GM19023 (cell line): ENCODE measurements at regions not wholly inside any gene's neighbourhood (a gene's known extent, or its start where the extent isn't known, plus 50 kb on each side); places are given as distances from the start of the nearest gene placed in this dataset.
"Not testable (repeated sequence)": the region's sequence is repeated elsewhere in the genome, so short reads cannot be mapped to it uniquely, and the experiment has no call there.

Experiments used
- ATAC-seq: cut with Tn5 transposase; IDR thresholded peaks from one replicate; pipeline ENCODE4 v1.9.1; 2021; ENCODE audit warnings: mild to moderate bottlenecking, moderate library complexity; ENCODE audit not compliant: unreplicated experiment

DNA sequence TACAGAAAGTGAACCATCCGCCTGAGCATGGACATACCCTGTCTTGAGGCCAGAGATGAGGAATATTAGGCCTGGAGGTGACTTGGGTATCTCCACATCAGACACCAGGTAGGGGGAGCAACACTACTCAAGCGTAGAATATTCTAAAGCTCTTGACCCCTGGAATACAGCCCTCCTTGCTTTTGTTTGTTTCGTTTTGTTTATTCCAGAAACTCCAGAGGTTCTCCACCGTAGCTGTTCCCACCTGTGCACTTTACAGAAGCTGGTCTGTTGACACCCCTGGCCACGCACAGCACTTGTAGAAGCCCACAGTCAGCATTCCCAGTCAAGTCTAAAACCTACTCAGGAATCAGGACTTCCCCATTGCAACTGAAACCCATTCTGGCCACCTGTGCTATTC, 139.6 kb upstream of the NEBL start:
- ATAC-seq, result no peak

DNA sequence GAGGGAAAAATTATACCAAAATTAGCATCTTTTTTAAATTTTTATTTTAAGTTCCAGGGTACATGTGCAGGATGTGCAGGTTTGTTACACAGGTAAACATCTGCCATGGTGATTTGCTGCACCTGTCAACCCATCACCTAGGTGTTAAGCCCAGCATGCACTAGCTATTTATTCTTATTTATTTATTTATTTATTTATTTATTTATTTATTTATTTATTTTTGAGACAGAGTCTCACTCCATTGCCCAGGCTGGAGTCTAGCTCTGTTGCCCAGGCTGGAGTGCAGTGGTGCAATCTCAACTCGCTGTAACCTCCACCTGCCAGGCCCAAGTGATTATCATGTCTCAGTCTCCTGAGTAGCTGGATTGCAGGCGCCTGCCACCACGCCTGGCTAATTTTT, 137.7 kb upstream of the NEBL start:
- not testable (repeated sequence) for ATAC-seq

DNA sequence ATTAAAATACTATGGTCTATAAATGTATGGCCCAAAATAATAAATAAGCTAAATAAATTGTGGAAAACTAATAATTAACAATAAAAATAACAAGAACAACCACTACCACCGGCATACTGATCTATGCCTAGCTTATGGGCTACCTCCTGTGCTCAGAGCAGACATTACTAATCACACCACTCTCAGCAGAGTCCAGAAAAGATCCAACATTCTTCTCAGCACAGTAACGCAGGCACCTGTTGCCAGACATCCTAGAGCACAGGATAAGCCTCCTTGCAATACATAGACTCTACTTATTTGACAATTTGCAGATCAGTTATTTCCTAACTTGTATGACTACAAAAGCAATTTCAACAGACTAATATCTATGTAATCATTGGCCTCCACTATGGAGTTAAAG, 137.1 kb upstream of the NEBL start:
- ATAC-seq, result no peak

DNA sequence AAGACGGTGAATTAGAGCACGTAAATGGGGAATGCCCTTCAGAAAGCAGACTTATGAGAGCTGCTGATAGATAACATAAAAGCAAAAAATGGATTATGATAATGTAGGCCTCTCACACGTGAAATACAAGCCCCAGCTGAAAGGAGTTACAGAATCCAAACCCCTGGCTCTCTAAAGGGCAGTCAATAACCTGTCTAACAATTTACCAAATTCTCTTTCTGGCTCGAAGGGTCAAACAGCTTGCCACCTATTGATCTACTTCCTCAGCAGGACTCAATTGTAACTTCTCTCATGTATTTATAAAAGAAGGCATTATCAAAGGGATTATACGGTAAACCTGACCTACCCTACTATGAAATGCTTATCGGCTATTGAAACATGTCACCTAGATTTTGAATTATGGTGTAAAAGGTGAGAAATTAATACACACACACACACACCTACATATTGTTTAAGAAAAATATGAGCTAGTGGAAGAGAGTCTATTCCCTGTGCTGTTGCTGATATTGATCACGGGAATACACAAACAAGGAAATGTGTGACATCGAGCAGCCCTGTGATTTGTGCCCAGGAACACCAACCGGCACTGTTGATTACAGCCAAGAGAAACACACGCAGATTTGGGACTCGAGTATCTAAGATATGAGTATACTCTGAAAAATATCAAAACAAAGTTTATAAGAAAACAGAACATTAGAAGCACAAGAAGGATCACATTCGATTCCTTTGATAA, 135.6 kb upstream of the NEBL start:
- no peak for ATAC-seq

DNA sequence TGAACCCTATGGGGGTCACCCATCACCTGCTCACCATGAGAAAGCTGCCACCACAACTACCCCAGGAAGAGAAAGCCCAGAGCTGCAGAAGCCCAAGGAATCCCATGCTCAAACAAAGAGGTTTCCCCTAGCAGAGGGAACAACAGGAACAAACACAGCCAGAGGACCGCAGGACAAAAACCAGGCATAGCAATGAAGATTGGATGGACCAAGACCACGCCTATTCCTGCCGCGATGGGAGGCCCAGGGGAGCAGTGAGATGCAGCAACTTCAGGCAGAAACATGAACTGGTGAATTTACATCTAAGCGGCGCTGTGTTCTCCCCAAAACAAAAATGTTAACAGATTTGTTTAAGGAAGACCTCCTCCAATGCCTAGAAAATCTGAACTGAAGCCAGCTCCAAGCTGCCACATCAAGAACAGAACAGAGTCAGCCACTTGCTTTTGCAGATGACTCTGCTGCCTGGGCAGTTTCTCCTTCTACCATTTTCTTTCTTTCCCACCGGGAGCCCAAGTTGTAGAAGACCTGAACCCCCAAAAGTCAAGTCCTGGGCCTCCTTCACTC, 134.2 kb upstream of the NEBL start:
- ATAC-seq, result no peak

DNA sequence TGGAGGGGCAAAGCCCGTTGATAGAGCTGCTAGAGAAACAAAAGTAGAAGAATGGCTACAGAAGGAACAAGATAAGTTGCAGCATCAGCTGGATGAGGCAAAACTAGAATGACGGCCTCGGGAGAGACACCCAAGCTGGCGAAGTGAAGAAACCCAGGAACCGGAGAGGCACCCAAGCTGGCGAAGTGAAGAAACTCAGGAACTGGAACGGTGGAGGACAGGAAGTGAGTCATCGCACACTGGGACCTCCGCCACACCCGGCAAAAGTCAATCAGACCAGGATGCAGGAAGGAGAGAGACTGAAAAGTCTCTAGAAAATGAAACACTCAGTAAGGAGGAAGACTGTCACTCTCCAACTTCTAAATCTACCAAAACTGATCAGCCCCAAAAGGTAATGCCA, 133.0 kb upstream of the NEBL start:
- no peak for ATAC-seq

DNA sequence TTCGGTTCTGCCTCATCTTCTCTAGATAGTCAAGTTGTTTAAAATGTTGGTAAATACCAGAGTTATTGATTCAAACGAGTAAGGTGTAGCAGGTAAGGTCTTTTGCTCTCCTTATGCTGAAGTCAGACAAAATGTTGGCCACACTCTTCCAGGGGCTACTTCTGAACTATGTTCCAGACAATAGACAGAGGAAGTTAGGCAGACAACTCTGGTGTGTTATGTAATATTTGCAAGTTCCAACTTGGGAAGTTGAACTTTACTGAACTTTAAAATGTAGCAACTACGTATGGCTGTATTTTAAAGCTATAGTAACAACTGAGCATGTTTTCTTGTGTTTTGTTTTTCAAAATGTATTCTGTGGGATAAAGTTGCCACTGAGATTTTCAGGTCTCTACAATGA, 125.7 kb upstream of the NEBL start:
- ATAC-seq, result no peak

DNA sequence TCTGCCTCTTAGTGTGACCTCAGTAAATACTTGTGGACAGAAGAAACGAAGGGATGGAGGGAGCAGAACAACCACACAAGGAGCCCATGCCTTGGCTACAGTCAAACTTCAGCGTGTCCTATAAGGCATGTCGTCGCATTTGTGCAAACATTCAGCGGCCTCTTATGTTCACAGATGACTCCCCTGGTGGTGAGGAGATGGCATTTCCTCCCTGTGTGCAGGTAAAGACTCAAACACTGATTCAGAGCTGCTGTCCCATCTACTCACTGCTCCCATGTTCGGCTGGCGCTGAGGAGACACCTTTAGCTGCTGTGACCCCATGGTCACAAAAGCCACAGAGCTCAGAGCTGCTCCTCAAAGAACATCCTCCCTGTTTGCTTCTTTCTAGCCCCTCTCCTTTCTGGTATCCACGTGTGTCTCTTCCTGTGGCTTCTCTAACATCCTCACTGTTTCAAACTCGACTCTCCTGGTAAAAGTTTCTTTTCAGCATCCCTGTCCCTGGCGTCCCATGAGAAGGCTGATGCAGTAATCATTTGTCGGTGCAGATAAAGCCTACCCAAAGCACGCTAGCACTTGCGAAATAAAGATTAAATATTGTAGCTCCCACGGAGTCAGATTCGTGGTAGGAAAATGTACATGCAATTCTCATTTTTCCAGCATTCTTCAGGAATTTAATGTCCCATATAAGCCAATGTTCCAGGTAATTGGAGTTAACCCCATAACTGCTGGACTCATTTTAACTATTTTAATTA, 124.9 kb upstream of the NEBL start:
- ATAC-seq, result no peak

DNA sequence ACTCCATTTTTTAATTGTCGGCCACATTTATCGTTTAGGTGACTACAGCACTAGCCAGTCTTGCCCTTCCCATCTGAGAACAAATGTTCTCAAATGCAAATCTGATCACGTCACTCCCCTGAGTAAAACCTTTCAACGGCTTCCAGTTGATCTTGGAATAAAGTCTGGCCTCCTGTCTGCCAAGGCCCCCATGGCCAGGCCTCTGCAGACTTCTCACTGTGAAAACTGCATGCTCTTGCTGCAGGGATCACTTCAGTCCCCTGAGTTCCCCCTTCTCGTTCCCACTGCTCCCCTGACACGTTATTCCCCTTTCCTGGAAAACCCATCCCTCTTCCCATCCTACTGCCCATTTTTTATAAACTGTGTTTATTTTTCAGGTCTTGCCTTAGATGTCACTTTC, 124.1 kb upstream of the NEBL start:
- ATAC-seq, result no peak

DNA sequence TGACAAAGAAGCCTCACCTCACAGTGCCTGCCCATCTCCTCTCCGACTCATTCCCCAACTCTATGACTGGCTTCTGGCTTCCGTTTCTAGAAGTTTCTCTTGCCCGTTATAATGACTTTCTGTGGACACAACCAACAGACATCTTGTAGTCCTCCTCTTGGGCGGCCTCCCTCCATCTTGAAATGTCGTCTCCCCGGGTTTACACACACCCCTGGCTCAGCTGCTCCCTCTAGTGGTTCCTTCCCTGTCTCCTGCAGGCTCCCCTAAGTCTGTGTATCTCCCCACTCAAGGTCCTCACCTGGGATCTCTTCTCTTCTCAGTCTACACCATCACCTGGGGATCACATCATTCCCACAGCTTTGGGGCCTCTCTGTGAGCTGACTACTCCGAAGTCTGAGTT, 123.4 kb upstream of the NEBL start:
- ATAC-seq, result peak; percentile 87

DNA sequence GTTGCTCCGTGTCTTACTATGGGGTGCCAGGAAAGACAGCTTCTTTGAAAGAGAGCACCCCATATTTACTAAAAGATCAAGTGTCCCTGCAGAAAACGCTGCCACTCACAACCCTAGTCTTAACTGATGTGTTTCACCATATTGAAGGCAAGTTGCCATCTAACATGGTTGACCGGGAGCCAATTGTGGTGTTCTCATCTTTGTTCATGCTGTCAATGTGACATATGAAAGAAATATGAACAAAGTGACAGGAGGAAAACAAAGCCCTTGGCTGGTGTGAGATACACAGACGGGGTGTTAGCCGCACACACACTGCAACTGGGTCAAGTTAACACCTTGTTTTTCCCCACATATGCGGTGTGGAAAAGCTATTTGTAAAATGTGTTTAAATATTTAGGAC, 122.3 kb upstream of the NEBL start:
- no peak for ATAC-seq

DNA sequence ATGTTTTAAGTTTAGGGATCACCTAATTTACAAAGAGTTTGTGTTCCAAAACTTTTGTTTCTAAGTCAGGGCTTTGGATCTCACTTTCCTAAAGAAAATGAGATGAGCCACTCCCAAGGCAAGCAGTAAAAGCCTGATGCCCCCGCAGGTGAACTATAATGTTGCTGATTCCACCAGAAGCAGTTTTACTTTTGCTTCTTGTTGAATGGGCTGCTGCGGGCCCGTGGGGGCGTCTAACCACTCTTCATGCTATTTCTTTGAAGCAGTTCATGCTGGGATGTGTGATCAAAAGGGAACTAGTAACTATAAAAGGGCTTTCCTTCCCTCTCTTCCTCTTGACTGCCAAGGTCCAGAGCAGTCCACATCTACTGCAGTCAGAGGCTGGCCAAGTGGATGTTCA, 118.7 kb upstream of the NEBL start:
- ATAC-seq, result no peak

DNA sequence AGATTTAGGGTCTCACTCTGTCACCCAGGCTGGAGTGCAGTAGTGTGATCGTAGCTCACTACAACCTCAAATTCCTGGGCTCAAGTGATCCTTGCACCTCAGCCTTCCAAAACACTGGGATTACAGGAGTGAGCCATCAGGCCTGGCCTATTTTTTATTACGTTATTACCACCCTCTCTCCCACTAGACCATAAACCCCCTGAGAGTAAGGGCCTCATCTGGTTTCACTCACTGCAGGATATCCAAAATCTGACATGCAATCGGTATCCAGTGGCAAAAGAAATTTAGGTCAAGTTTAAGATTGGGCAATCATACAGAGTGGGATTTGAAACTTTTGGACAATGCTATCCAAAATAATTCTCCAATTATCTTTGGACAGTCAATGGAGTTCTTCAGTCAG, 117.0 kb upstream of the NEBL start:
- ATAC-seq, result no peak

DNA sequence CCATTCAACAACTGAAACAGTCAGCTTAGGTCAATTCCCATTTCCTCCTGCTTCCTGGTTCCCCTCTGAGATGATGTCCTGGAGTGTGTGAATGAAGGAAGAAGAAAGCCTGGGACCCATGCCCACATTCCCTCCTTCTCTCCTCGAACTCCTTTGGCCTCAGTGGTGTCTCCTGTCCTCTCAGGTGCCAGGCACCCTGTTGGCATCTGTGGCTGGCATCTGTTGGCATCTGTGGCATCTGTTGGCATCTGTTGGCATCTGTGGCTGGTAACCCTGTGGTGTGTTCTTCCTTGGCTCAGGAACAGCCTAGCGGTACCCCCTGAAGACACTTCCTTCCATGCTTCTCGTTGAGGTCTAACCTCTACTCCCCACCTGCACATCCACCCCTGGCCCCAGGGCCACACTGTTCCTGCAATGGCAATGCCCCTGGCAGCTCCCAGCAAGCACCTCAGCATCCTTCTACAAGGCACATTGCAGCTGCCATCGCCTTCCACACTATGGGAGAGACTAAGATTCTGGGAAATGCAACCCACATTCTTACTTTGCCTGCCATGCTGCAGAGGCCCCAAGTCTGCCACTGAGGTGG, 114.4 kb upstream of the NEBL start:
- ATAC-seq, result no peak

DNA sequence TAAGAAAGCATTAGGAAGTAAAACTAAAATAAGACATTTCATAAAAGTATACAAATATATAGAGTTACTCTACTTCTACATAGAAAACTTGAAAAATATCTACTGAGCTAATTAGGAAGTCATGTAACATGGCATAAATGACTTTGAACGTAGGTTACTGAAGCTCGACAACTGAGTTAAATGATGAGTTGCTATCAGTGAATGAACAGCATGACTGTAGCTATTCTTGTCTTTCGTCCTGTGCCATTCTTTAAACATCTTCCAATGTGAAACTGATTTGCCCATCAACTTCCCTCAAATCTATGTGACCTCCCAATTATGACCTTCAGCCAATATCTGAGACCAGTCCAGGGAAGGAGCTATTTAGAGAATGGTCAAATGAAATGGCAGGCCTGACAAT, 113.5 kb upstream of the NEBL start:
- no peak for ATAC-seq

DNA sequence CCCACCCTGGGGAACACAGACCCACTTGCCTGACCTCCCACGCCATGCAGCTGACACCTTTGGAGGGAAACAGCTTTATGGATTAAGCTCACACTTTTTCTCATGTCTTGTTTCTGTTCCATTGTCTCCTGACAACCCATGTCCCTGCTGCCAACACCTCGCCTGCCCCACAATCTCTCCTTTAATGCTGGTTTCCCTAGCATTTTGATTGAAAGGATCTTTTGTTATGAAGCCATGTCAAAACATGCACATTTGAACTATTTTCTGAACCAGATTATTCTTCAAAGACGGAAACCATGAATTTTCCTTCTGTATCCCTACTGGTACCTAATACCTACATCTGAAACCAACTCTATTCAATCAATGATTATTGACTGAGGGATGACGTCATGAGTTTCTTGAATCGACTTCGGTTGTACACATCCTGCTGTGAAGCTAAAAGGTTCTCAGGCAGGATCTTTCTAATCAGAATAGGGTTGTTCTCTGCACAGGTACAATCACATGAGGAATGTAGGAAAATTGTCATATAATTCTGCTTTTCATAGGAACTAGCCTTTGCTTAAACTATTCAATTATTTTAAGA, 106.2 kb upstream of the NEBL start:
- no peak for ATAC-seq

DNA sequence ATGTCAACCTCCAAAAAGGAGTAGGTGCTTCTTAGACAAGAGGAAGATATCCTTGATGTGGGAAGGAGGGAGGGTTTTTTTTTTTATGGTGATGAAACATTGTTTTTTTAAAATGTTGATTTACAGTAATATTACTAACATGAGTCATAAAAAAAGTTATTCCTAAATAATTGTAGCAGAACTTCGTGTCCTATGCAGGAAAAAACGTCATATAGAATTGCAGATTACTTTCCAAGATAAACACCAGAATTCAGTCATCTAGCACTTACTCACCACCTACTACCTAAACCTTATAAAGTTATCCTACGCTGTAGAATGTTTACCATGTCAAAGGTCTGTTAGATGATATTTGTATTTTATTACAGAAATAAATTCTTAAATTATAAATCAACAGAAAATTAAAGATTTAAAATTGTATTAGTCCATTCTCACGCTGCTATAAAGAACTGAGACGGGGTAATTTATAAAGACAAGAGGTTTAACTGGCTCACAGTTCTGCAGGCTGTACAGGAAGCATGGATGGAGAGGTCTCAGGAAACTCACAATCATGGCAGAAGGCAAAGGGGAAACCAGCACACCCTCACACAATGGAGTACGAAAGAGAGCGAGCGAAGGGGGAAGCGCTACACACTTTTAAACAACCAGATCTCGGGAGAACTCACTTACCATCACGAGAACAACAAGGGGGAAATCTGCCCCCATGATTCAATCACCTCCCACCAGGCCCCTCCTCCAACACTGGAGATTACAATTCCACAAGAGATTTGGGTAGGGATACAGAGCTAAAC, 105.2 kb upstream of the NEBL start:
- ATAC-seq, result no peak

DNA sequence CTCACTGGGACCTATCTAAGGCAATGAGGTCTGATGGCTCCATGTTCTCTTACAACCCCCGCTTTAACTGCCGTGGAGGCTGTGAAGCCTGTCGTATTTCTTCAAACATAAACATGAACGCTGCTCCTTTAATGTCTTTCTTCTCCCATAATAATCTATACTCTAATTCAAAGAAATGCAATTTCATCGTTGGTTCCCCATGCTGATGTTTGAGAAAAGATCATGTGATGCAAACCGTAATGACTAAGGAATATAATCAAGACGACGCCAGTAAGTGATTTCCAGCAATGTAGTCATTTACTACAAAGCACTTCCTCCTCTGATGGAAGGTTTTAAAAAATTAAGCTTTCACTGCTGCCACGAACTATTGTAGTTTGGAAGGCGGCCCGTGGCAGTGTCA, 102.6 kb upstream of the NEBL start:
- ATAC-seq, result no peak

DNA sequence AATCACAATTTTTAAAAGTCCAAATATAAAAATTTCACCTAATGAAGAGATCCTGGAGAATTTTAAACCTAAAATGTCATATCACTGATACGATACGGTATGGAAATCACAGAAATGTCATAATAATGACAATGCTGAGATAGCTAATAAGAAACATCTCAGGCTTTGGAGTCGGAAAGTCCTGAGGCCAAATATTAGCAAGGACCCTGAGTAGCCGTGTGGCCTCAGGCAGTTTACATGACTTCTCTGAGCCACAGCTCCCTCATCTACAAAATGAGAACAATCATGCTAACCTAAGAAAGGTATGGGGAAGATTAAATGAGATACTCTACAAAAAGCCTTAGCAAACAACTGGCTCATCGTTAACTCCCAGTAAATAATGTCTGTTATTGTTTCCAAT, 100.9 kb upstream of the NEBL start:
- no peak for ATAC-seq

DNA sequence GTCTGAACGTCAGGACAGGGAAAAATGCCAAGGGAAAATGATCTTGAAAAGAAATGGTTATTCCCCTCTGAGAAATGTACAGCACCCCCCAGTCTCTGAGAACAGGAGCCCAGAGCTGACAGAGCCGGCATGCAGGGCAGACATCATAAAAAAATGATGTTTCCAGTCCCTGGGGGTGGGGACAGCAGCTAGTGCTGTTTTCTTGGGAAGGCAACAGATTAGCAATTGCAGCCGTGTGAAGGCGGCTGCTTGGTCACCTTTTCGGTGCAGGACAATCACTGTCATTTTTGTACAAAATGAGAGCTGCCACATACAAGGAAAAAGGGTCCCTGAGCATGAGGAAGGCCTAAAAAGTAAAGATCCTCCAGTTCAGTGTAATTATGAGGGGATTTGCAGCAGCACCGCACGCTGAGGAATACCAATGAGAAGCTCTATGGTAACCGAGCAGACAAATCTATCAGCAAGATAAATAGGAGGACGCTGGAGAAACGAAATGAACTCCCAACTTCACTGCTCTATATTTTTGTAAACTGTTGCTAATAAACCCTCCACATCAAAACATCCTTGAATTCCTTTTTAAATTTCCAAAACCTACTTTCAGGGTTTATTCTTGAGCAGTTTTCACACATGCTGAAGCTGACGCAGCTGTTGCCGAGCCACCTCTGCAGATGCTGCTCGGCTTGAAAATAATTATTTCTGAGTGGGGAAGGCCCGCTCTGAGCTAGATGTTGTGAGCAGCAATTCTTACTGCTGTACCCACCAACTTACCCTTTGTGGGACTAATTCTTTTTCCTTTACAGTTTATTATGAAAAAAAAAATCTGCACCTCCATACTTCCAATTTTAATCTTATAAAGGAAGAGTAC, 98.2 kb upstream of the NEBL start:
- no peak for ATAC-seq
